Type B pancreatic cell (in vitro differentiated cells): ENCODE measurements at regions not wholly inside any gene's neighbourhood (a gene's known extent, or its start where the extent isn't known, plus 50 kb on each side); places are given as distances from the start of the nearest gene placed in this dataset.

ENCODE experiments used
- DNase-seq: peaks from one replicate; pipeline ENCODE4 v3.0.0; 2021; ENCODE audit warnings: mixed read lengths; ENCODE audit not compliant: unreplicated experiment; ENCODE audit errors: extremely low spot score
- H3K27ac Mint-ChIP-seq: 2 replicates; pipeline ENCODE4 v1.8.0; 2021; ENCODE audit warnings: mild to moderate bottlenecking, mixed read lengths
- H3K27me3 Mint-ChIP-seq: 2 replicates; pipeline ENCODE4 v1.8.0; 2021; ENCODE audit warnings: mixed read lengths
- H3K36me3 Mint-ChIP-seq: 2 replicates; pipeline ENCODE4 v1.8.0; 2021; ENCODE audit warnings: mixed read lengths
- H3K4me1 Mint-ChIP-seq: one replicate; pipeline ENCODE4 v1.8.0; 2021; ENCODE audit warnings: mixed read lengths; ENCODE audit not compliant: unreplicated experiment
- H3K4me3 Mint-ChIP-seq: 2 replicates; pipeline ENCODE4 v1.8.0; 2021; ENCODE audit warnings: mild to moderate bottlenecking, mixed read lengths
- H3K9me3 Mint-ChIP-seq: 2 replicates; pipeline ENCODE4 v1.8.0; 2021; ENCODE audit warnings: mixed read lengths
- TF ChIP-seq, protein P1 (sequence below): fragments of 200-600 bp; sonication (generic); conservative IDR thresholded peaks from 2 replicates; pipeline ENCODE4 v1.5.0; 2021; ENCODE audit warnings: antibody characterized with exemption, mild to moderate bottlenecking

DNA sequence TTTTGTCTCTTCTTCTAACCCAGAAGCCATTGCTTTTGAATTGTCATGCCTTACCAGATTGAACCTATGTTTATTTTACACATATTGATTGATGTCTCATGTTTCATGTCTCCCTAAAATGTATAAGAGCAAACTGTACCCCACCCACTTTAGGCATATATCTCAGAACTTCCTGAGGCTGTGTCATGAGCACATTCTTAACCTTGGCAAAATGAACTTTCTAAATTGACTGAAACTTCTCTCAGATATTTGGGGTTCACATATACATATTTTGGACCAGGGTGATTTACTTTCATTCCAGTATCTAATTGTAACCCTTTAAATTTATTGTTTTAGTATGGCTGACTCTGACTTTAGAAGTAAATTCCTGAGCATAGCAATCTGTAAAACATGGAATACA, 723.9 kb upstream of the PCDH20 start:
- H3K36me3 Mint-ChIP-seq, result no peaks in the 10 kb centered on the region
- H3K27me3 Mint-ChIP-seq, result no peaks in the 10 kb centered on the region
- no peak for DNase-seq
- peaks cover 4% of the 10 kb centered on the region for H3K9me3 Mint-ChIP-seq
- no peak overlapping the region for H3K27ac Mint-ChIP-seq
- TF ChIP-seq, protein P1, sequence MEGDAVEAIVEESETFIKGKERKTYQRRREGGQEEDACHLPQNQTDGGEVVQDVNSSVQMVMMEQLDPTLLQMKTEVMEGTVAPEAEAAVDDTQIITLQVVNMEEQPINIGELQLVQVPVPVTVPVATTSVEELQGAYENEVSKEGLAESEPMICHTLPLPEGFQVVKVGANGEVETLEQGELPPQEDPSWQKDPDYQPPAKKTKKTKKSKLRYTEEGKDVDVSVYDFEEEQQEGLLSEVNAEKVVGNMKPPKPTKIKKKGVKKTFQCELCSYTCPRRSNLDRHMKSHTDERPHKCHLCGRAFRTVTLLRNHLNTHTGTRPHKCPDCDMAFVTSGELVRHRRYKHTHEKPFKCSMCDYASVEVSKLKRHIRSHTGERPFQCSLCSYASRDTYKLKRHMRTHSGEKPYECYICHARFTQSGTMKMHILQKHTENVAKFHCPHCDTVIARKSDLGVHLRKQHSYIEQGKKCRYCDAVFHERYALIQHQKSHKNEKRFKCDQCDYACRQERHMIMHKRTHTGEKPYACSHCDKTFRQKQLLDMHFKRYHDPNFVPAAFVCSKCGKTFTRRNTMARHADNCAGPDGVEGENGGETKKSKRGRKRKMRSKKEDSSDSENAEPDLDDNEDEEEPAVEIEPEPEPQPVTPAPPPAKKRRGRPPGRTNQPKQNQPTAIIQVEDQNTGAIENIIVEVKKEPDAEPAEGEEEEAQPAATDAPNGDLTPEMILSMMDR, result no peak
- no peak overlapping the region for H3K4me3 Mint-ChIP-seq
- no peaks in the 10 kb centered on the region for H3K4me1 Mint-ChIP-seq

DNA sequence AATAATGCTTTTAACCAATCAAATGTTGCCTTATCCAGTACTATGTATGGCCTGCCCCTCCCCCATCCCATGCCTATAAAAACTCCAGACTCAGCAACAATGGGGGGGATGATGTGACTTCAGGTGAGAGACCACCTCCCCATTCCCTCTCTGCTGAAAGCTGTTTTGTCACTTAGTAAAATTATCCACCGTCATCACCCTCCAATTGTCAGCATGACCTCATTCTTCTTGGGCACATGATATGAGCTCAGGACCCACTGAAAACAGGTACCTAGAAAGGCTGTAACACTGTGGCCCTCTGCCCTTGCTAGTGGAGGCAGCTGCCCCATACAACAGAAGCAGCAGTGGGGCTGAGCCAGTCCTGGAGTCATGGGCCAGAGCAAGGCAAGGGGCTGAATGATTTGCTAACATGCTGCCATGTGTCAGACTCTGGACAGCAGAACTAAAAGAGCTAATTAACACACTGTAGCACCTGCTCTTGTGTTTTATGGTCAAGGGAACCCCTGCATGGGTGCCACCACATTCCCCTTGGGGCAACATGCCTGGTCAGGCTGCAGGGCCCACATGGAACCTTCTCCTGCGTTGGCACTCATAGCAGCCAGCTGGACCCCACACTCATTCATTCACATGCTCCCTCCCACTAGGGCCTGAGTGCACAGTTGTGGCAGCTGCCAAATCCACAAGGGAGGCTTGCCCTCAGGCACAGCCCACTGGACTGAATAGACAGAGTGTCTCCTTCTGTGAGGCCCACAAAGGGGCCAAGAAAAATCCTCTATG, 722.2 kb upstream of the PCDH20 start:
- no peak for DNase-seq
- H3K36me3 Mint-ChIP-seq, result no peaks in the 10 kb centered on the region
- no peak overlapping the region for H3K4me3 Mint-ChIP-seq
- peaks cover 4% of the 10 kb centered on the region for H3K9me3 Mint-ChIP-seq
- no peaks in the 10 kb centered on the region for H3K27me3 Mint-ChIP-seq
- no peaks in the 10 kb centered on the region for H3K4me1 Mint-ChIP-seq
- H3K27ac Mint-ChIP-seq, result no peak overlapping the region
- TF ChIP-seq, protein P1, result no peak

DNA sequence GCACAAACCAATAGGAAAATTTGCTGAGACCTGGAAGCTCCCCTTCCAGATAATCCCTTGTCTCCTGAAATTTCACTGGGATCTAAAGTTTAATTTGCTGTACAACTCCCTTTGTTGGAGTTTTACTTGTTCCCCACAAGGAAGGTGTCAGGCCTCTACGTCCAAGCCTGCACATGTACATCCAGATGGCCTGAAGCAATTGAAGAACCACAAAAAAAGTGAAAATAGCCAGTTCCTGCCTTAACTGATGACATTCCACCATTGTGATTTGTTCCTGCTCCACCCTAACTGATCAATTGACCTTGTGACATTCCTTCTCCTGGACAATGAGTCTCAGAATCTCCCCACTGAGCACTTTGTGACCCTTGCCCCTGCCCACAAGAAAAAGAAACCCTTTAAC, 716.0 kb upstream of the PCDH20 start:
- TF ChIP-seq, protein P1, result no peak
- Mint-ChIP-seq H3K27me3 (no peaks in the 10 kb centered on the region), H3K4me3 (no peak overlapping the region), H3K36me3 (no peaks in the 10 kb centered on the region), H3K27ac (no peak overlapping the region), H3K4me1 (peaks cover 12% of the 10 kb centered on the region), H3K9me3 (peaks cover 11% of the 10 kb centered on the region)
- no peak for DNase-seq

DNA sequence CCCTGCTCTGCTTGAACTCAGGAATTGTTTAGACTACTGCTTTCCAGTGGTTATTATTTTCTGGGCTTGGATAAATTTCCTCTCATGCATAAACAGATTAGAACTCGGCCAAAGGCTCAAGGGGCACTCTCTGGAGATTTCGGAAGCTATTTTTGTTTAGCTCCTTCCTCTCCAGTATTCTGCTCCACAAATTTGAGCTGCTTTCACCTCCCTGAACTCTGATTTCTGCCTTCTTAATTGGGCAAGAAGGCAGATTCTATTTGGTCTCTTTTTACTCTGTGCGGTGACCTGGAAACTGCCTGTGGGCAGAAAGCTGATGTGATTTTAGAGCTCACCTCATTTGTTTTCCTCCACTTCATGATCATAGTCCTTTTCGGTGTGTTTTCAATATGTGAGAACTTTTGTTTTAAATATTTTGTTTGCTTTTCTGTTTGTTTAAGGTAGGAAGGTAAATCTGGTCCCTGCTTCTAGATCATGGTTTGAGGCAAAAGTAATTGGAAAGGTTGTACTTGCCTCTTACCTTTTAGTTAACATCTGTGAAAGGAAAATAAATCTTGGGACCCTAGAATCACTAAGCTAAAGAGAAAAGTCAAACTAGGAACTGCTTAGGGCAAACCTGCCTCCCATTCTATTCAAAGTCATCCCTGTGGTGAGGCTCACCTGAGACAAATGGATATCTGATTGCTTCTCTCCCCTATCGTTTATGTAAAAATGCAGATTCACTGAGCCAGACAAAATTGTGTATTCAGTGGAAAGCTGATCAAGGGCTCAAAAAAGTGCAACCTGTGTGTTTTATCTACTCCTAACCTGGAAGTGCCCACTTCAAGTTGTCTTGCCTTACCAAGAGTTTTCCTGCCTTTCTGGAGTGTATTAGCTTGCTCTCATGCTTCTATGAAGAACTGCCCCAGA, 714.7 kb upstream of the PCDH20 start:
- Mint-ChIP-seq H3K4me1 (peaks cover 12% of the 10 kb centered on the region), H3K27ac (no peak overlapping the region), H3K9me3 (peaks cover 11% of the 10 kb centered on the region), H3K36me3 (no peaks in the 10 kb centered on the region), H3K27me3 (no peaks in the 10 kb centered on the region), H3K4me3 (no peak overlapping the region)
- no peak for DNase-seq
- TF ChIP-seq, protein P1, result no peak

DNA sequence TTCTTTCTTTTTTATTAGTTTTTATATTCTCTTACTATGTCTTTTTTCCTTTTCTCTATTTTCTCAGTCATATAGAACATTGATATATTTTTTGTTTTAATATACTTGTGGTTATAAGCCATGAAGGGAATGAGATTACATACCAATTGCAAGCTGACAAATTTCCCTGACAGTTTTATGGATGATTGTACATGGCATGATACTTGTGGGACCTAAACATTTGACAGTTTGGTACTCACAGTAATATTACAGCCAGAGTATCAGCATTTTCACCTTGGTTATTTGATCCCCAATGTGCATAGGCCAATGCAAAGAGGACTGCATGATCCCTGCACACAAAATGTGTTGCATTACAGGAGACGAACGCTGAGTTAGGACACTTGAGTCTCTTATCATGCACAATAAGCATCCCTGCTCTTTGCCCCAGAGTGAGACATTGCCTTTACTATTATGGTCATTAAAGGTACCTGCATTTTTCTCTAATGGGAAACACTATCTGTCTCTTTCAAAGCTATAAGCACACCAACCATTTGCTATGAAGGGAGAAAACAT, 713.4 kb upstream of the PCDH20 start:
- H3K27ac Mint-ChIP-seq, result no peak overlapping the region
- no peaks in the 10 kb centered on the region for H3K36me3 Mint-ChIP-seq
- H3K27me3 Mint-ChIP-seq, result no peaks in the 10 kb centered on the region
- no peak overlapping the region for H3K4me3 Mint-ChIP-seq
- DNase-seq, result no peak
- peaks cover 11% of the 10 kb centered on the region for H3K9me3 Mint-ChIP-seq
- H3K4me1 Mint-ChIP-seq, result peaks cover 12% of the 10 kb centered on the region
- TF ChIP-seq, protein P1, result no peak
